ENCODE measurements at regions not wholly inside any gene's neighbourhood (a gene's known extent, or its start where the extent isn't known, plus 50 kb on each side); places are given as distances from the start of the nearest gene placed in this dataset.

- no peak for TF ChIP-seq GATA2 (IDR thresholded peaks at IDR 0.05; ENCODE audit: low read depth, low read length)
- TF ChIP-seq GATA3 (IDR thresholded peaks at IDR 0.05; ENCODE audit: low read depth, low read length): no peak
These were observed 137.5 kb upstream of the SYT13 start for GRCh38 chr11:45423475-45424120.
